ENCODE measurements at regions not wholly inside any gene's neighbourhood (a gene's known extent, or its start where the extent isn't known, plus 50 kb on each side); places are given as distances from the start of the nearest gene placed in this dataset.
A peak's percentile ranks its signal among the peaks of the same experiment; 100 is the strongest.

DNA sequence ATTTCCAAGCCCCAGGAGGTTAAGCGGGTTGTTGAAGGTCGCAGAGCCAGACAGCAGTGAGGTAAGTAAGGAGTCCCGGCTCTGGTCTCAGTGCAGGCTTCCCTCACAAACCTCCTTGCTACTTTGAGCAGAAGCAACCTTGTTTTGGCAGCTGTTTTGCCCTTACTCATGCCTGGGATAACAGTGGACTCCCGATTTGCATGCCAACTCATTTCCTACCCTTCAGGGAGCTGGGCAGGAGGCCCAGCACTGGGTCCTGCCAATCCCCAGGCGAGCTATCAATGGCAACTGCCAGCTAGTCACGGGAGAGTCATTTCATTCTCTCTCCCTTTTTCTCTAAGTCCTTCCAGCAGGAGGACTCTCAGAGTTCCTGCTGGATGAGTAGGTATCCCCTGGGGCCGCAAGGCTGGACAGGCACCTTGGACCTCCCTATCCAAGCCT is 72.0 kb upstream of the KSR1 start:
- no TSS peak for BruUV-seq (replicated peaks)
- Histone ChIP-seq H3K9me3 (ENCODE audit: control insufficient read depth, insufficient read depth, low read depth, low read length) (no peaks in the 10 kb centered on the region), H3K27ac (ENCODE audit: low read length) (peak overlapping the region; percentile 45), H3K27me3 (ENCODE audit: control insufficient read depth, insufficient read depth, low read length) (no peaks in the 10 kb centered on the region), H3K4me1 (ENCODE audit: control insufficient read depth, insufficient read depth, low read length) (peaks cover 24% of the 10 kb centered on the region), H3K4me3 (ENCODE audit: low read depth in 2 of 2, low read length in 2 of 2) (peak overlapping the region in 1 of 2 experiments; percentile 25; a peak in 1 of 4 replicates), H3K36me3 (ENCODE audit: control insufficient read depth, insufficient read depth, low read length) (no peaks in the 10 kb centered on the region)
- peak; percentile 86 for ATAC-seq
- CTCF ChIA-PET = interaction anchor here (0.6 to 1.4 kb wide), 2 partner anchors 40 to 215 kb away, joined by 3 to 4 read pairs; no protein-coding TSS in a partner anchor
- in situ Hi-C loops (cut with HindIII; ENCODE audit: low pct_unique_long_range_greater_than_20kb, low sequenced_read_pairs) = no loop called here
- POLR2A ChIA-PET = interaction anchor here (0.6 kb wide), 1 partner anchor 56 kb away, joined by 5 read pairs; no protein-coding TSS in a partner anchor
- intact Hi-C loops (cut with micrococcal nuclease; ENCODE audit: unreplicated experiment) = no loop called here
- peak; percentile 80 for DNase-seq (ENCODE audit: low read depth, low spot score)
- TF ChIP-seq REST (IDR thresholded peaks at IDR 0.05; ENCODE audit: insufficient read depth in 1 of 2, low read depth in 2 of 2, low read length in 1 of 2) (no peak), SIN3A (IDR thresholded peaks at IDR 0.05; ENCODE audit: borderline replicate concordance, insufficient read depth, low read depth, low read length) (no peak), POLR2AphosphoS5 (IDR thresholded peaks at IDR 0.05; ENCODE audit: low read depth, low read length) (peak; percentile 56; the same call in 1 of the 2 replicates), CTCF (IDR thresholded peaks at IDR 0.05) (no peak), TCF7L2 (IDR thresholded peaks at IDR 0.05; ENCODE audit: low read depth, low read length) (no peak)

- Histone ChIP-seq H3K4me3 (ENCODE audit: low read depth in 2 of 2, low read length in 2 of 2) (peak overlapping the region in 1 of 2 experiments; percentile 25; a peak in 1 of 4 replicates), H3K27me3 (ENCODE audit: control insufficient read depth, insufficient read depth, low read length) (no peaks in the 10 kb centered on the region), H3K36me3 (ENCODE audit: control insufficient read depth, insufficient read depth, low read length) (no peaks in the 10 kb centered on the region), H3K4me1 (ENCODE audit: control insufficient read depth, insufficient read depth, low read length) (peaks cover 20% of the 10 kb centered on the region), H3K9me3 (ENCODE audit: control insufficient read depth, insufficient read depth, low read depth, low read length) (no peaks in the 10 kb centered on the region), H3K27ac (ENCODE audit: low read length) (peak overlapping the region; percentile 45; the same call in 1 of the 2 replicates)
- no TSS peak for BruUV-seq (replicated peaks)
- POLR2A ChIA-PET = interaction anchor here (0.6 kb wide), 1 partner anchor 56 kb away, joined by 5 read pairs; no protein-coding TSS in a partner anchor
- TF ChIP-seq POLR2AphosphoS5 (IDR thresholded peaks at IDR 0.05; ENCODE audit: low read depth, low read length) = no peak
- no peak; the same call in 1 of the 2 replicates for ATAC-seq
- DNase-seq (ENCODE audit: low read depth, low spot score) = no peak
- intact Hi-C loops (cut with micrococcal nuclease; ENCODE audit: unreplicated experiment) (no loop called here), in situ Hi-C loops (cut with HindIII; ENCODE audit: low pct_unique_long_range_greater_than_20kb, low sequenced_read_pairs) (no loop called here)
- CTCF ChIA-PET = interaction anchor here (1.4 kb wide), 1 partner anchor 215 kb away, joined by 4 read pairs; no protein-coding TSS in a partner anchor
These were observed 71.5 kb upstream of the KSR1 start for GRCh38 chr17:27384726-27385125.

DNA sequence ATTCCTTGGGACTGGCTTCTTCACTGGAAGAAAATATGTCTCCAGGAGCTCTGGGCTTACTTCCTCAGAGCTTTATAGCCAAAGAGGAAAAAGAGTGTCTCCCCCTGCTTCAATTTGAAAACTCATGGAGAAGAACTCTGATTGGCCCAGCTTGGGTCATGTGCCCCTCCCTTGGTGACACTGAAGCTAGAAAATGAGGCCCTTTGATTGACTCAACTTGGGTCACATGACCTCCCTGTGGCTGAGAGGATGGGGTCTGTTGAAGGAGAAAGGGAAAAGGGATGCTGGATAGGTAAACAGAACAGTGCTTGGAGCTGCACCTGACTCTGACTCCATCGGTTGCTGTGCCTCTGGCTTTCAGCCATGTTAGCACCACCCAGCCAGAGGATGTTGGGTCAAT is 70.6 kb upstream of the KSR1 start:
- POLR2A ChIA-PET = no interaction called here
- Histone ChIP-seq H3K36me3 (ENCODE audit: control insufficient read depth, insufficient read depth, low read length) (no peaks in the 10 kb centered on the region), H3K4me3 (ENCODE audit: low read depth in 2 of 2, low read length in 2 of 2) (no peak overlapping the region), H3K4me1 (ENCODE audit: control insufficient read depth, insufficient read depth, low read length) (peaks cover 14% of the 10 kb centered on the region), H3K27me3 (ENCODE audit: control insufficient read depth, insufficient read depth, low read length) (no peaks in the 10 kb centered on the region), H3K9me3 (ENCODE audit: control insufficient read depth, insufficient read depth, low read depth, low read length) (no peaks in the 10 kb centered on the region), H3K27ac (ENCODE audit: low read length) (no peak overlapping the region)
- CTCF ChIA-PET = no interaction called here
- ATAC-seq (no peak), DNase-seq (ENCODE audit: low read depth, low spot score) (no peak)
- no peak for TF ChIP-seq SIN3A (IDR thresholded peaks at IDR 0.05; ENCODE audit: borderline replicate concordance, insufficient read depth, low read depth, low read length)
- TF ChIP-seq CTCF (IDR thresholded peaks at IDR 0.05) = no peak
- TF ChIP-seq REST (IDR thresholded peaks at IDR 0.05; ENCODE audit: insufficient read depth in 1 of 2, low read depth in 2 of 2, low read length in 1 of 2) = no peak
- no peak for TF ChIP-seq POLR2AphosphoS5 (IDR thresholded peaks at IDR 0.05; ENCODE audit: low read depth, low read length)
- TF ChIP-seq TCF7L2 (IDR thresholded peaks at IDR 0.05; ENCODE audit: low read depth, low read length) = no peak
- intact Hi-C loops (cut with micrococcal nuclease; ENCODE audit: unreplicated experiment) (no loop called here), in situ Hi-C loops (cut with HindIII; ENCODE audit: low pct_unique_long_range_greater_than_20kb, low sequenced_read_pairs) (no loop called here)
- BruUV-seq (replicated peaks) = no TSS peak
